Fibroblast of skin of left biceps (primary cell): ENCODE measurements at regions not wholly inside any gene's neighbourhood (a gene's known extent, or its start where the extent isn't known, plus 50 kb on each side); places are given as distances from the start of the nearest gene placed in this dataset.

Experiments used
- DNase-seq, 2 experiments: peaks; one replicate each; pipeline ENCODE4 v3.0.0-alpha.2; 2013; ENCODE audit warnings: low read depth in 2 of 2

GRCh38 chr16:89043636-89044417, 49.8 kb upstream of the ACSF3 start:
- DNase-seq: no peak
